Transverse colon (tissue), 4 donors: ENCODE measurements at regions not wholly inside any gene's neighbourhood (a gene's known extent, or its start where the extent isn't known, plus 50 kb on each side); places are given as distances from the start of the nearest gene placed in this dataset.
A peak's percentile ranks its signal among the peaks of the same experiment; 100 is the strongest.

Experiments
- DNase-seq: peaks from one replicate; pipeline ENCODE4 v3.0.0-alpha.2; 2019
- H3K27ac ChIP-seq, 4 donors: fragments of 200-600 bp; sonication (generic); 2 replicates each; pipeline ENCODE4 v1.5.1; 2016 to 2018; ENCODE audit warnings: inconsistent platforms in 4 of 4
- H3K27me3 ChIP-seq: fragments of 200-600 bp; sonication (generic); 2 replicates; pipeline ENCODE4 v1.5.1; 2017; ENCODE audit warnings: inconsistent platforms
- H3K36me3 ChIP-seq, 4 donors: fragments of 200-600 bp; sonication (generic); 2 replicates each; pipeline ENCODE4 v1.5.1; 2017 to 2019; ENCODE audit warnings: inconsistent platforms in 4 of 4
- H3K4me1 ChIP-seq, 4 donors: fragments of 200-600 bp; sonication (generic); 2 replicates each; pipeline ENCODE4 v1.5.1; 2017 to 2020; ENCODE audit warnings: inconsistent platforms in 4 of 4
- H3K4me3 ChIP-seq, 4 donors: fragments of 200-600 bp; sonication (generic); 1 replicate in 1 of 4; 2 replicates in 3 of 4; pipeline versions ENCODE4 v1.5.1 to v1.6.1; 2017 to 2019; ENCODE audit warnings: inconsistent platforms in 4 of 4
- H3K9me3 ChIP-seq, 2 donors: fragments of 200-600 bp; sonication (generic); 2 replicates each; pipeline ENCODE4 v1.5.1; 2017 to 2019; ENCODE audit warnings: inconsistent platforms in 2 of 2
- EP300 ChIP-seq: sonication (generic); formaldehyde crosslinking; IDR thresholded peaks from one replicate; pipeline ENCODE4 v1.6.1; 2017; ENCODE audit warnings: antibody characterized with exemption, low read depth
- POLR2A ChIP-seq: fragments of 450-650 bp; IDR thresholded peaks from one replicate; pipeline ENCODE4 v1.6.1; 2016; ENCODE audit warnings: antibody characterized with exemption, mild to moderate bottlenecking, moderate library complexity
- POLR2AphosphoS5 ChIP-seq, 3 donors: sonication (generic); formaldehyde crosslinking; IDR thresholded peaks; one replicate each; pipeline ENCODE4 v1.6.1; 2016; ENCODE audit warnings: antibody characterized with exemption in 3 of 3
- WGBS, 2 donors: methylation state at CpG; one replicate each; pipeline ENCODE4 v1.1.5; 2018; ENCODE audit warnings: low coverage in 1 of 2; 5-methylcytosine and 5-hydroxymethylcytosine counted together
- in situ Hi-C, 4 donors: fragments of 200-750 bp; cut with MboI; loops; one replicate each; pipeline versions ENCODE4 v1.15.0 to v1.15.1; 2017; ENCODE audit warnings: low sequenced_read_pairs in 3 of 4, low pct_ligation_motif_present in 1 of 4, low pct_unique_long_range_greater_than_20kb in 1 of 4
- intact Hi-C: fragments of 100-400 bp; cut with DNase I; formaldehyde crosslinking; loops from one replicate; pipeline ENCODE4 v1.15.1; 2023; ENCODE audit warnings: low total_unique reads
- TF ChIP-seq, protein P1 (sequence below), 5 experiments: fragments of 200-600 bp in 3 of 5; fragments of 450-650 bp in 2 of 5; sonication (generic) in 3 of 5; IDR thresholded peaks; 1 replicate in 2 of 5; 2 replicates in 3 of 5; pipeline ENCODE4 v1.5.1; 2016 to 2017; ENCODE audit warnings: antibody characterized with exemption in 5 of 5, inconsistent platforms in 3 of 5, mild to moderate bottlenecking in 2 of 5, moderate library complexity in 1 of 5

DNA sequence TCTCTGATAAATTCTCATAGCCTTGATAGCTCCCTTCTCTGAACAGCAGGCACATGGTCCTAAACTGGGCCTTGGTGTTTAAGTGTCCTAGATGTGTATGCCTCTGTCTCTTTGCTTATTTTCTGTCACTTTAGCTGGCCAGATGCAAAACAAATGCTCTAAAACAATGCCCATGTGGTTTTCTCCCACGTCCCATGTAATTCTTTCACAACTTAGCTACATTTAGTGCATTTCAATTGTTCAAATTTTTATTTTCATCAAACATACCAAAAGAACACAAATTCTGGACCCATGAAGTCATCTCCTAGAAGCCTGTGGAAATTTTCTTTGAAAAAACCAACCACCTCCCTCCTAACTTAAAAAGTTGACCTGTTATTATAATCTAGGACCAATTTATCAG, 491.3 kb upstream of the AGTR1 start:
- no peaks in the 10 kb centered on the region for H3K4me1 ChIP-seq
- no peaks in the 10 kb centered on the region for H3K36me3 ChIP-seq
- WGBS, 2 donors, result 47 to 73% methylated on average over 1 of the region's 1 CpG
- in situ Hi-C loops, result no loop called here
- no peak overlapping the region for H3K27ac ChIP-seq
- H3K27me3 ChIP-seq, result no peaks in the 10 kb centered on the region
- TF ChIP-seq POLR2A (no peak), POLR2AphosphoS5 (IDR thresholded peaks at IDR 0.05) (no peak), EP300 (no peak)
- TF ChIP-seq, protein P1, sequence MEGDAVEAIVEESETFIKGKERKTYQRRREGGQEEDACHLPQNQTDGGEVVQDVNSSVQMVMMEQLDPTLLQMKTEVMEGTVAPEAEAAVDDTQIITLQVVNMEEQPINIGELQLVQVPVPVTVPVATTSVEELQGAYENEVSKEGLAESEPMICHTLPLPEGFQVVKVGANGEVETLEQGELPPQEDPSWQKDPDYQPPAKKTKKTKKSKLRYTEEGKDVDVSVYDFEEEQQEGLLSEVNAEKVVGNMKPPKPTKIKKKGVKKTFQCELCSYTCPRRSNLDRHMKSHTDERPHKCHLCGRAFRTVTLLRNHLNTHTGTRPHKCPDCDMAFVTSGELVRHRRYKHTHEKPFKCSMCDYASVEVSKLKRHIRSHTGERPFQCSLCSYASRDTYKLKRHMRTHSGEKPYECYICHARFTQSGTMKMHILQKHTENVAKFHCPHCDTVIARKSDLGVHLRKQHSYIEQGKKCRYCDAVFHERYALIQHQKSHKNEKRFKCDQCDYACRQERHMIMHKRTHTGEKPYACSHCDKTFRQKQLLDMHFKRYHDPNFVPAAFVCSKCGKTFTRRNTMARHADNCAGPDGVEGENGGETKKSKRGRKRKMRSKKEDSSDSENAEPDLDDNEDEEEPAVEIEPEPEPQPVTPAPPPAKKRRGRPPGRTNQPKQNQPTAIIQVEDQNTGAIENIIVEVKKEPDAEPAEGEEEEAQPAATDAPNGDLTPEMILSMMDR (IDR thresholded peaks at IDR 0.05), result no peak
- H3K9me3 ChIP-seq, result no peaks in the 10 kb centered on the region
- intact Hi-C loops, result no loop called here
- DNase-seq, result no peak
- no peak overlapping the region for H3K4me3 ChIP-seq

DNA sequence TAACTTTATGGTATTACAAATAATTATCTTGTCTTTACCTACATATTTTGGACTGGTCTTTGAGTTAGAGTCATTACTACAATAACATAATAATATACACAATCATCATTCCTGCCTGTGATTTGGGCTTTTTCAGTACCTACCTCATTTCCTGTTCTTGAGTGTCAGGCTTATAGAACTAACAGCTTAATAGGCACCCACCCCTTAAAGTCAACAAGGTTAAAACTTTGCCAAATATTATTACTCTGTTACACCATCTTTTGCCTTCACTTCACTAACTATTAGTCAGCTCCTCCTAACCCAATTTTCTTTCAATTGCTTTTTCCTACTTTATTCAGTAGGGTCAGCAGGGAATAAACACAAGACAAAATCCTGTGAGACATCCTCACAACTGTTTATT, 488.7 kb upstream of the AGTR1 start:
- Histone ChIP-seq H3K4me1 (no peaks in the 10 kb centered on the region), H3K36me3 (no peaks in the 10 kb centered on the region), H3K27me3 (no peaks in the 10 kb centered on the region), H3K27ac (no peak overlapping the region), H3K4me3 (no peak overlapping the region), H3K9me3 (no peaks in the 10 kb centered on the region)
- in situ Hi-C loops, result no loop called here
- no peak for DNase-seq
- TF ChIP-seq EP300, result no peak
- TF ChIP-seq POLR2AphosphoS5 (IDR thresholded peaks at IDR 0.05), result no peak
- TF ChIP-seq, protein P1 (IDR thresholded peaks at IDR 0.05), result no peak
- TF ChIP-seq POLR2A, result no peak
- intact Hi-C loops, result no loop called here

DNA sequence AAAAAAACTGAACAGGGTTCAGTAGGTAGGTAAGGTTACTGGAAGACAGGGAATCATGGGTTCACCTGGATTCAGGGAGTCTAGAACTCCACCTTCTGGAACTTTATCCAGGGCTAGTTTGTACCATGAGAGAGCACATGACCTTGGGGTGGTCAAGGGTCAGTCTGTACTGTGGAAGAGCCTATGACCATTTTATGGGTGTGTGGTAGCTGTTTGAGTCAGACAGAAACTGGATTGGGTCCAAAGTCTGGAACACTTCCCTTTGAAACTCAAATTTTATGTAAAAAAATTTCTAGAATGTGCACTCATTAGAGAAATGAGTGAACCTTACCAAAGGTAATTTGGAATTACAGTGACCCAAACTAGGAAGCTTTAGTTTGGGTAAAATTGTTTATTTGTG, 486.0 kb upstream of the AGTR1 start:
- Histone ChIP-seq H3K4me1 (no peaks in the 10 kb centered on the region), H3K27ac (no peak overlapping the region), H3K36me3 (no peaks in the 10 kb centered on the region), H3K4me3 (no peak overlapping the region), H3K9me3 (no peaks in the 10 kb centered on the region), H3K27me3 (no peaks in the 10 kb centered on the region)
- peak; percentile 26 for DNase-seq
- intact Hi-C loops (no loop called here), in situ Hi-C loops (no loop called here)
- TF ChIP-seq, protein P1 (IDR thresholded peaks at IDR 0.05), result no peak
- TF ChIP-seq EP300, result no peak
- TF ChIP-seq POLR2A, result no peak
- no peak for TF ChIP-seq POLR2AphosphoS5 (IDR thresholded peaks at IDR 0.05)

DNA sequence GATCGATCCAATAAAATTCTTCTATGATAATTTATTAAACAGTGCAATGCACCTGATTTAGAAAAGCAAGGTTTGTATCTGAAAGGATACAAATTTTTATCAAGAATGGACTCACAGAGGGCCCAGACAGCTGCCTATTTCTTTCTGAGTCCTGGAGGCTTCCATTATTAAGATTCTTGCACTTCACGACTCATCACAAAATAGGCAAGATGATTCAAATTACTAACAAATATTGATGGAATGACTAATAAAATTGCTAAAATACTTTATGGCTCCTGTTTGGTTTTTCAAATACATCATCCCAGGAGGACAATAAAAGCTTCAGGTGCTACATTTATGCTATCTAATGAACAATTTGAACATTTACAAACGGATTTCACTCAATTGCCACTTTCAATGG, 483.0 kb upstream of the AGTR1 start:
- Histone ChIP-seq H3K9me3 (no peaks in the 10 kb centered on the region), H3K27me3 (no peaks in the 10 kb centered on the region), H3K4me3 (no peak overlapping the region), H3K4me1 (no peaks in the 10 kb centered on the region), H3K27ac (no peak overlapping the region), H3K36me3 (no peaks in the 10 kb centered on the region)
- in situ Hi-C loops, result no loop called here
- TF ChIP-seq EP300, result no peak
- no peak for TF ChIP-seq POLR2A
- TF ChIP-seq, protein P1 (IDR thresholded peaks at IDR 0.05), result no peak
- TF ChIP-seq POLR2AphosphoS5 (IDR thresholded peaks at IDR 0.05), result no peak
- 80 to 86% methylated on average over 3 of the region's 3 CpGs for WGBS, 2 donors
- intact Hi-C loops, result no loop called here
- no peak for DNase-seq
